Kidney (tissue), 13 donors: ENCODE measurements at regions not wholly inside any gene's neighbourhood (a gene's known extent, or its start where the extent isn't known, plus 50 kb on each side); places are given as distances from the start of the nearest gene placed in this dataset.

Source experiments
- DNase-seq, 5 donors: peaks; one replicate each; pipeline ENCODE4 v3.0.0-alpha.2; 2013 to 2020
- FAIRE-seq: peaks from 2 replicates; lab custom pipeline; 2012; peaks lifted over from hg19 to GRCh38; lab: Jason Lieb, UNC
- H3K27ac ChIP-seq, 2 donors: one replicate each; pipeline ENCODE4 v1.7.0; 2013; ENCODE audit warnings: low read depth in 2 of 2, low read length in 2 of 2, inconsistent platforms in 1 of 2
- H3K27me3 ChIP-seq: one replicate; pipeline ENCODE4 v1.7.1; 2013; ENCODE audit warnings: low read length, inconsistent platforms; ENCODE audit not compliant: control insufficient read depth, insufficient read depth
- H3K36me3 ChIP-seq, 3 donors: one replicate each; pipeline versions ENCODE4 v1.7.0 to v1.7.1; 2013; ENCODE audit warnings: low read length in 3 of 3, control low read depth in 1 of 3, inconsistent platforms in 1 of 3; ENCODE audit not compliant: insufficient read depth in 3 of 3, control insufficient read depth in 2 of 3
- H3K4me1 ChIP-seq, 3 donors: one replicate each; pipeline versions ENCODE4 v1.7.0 to v1.7.1; 2013; ENCODE audit warnings: low read length in 3 of 3, inconsistent platforms in 1 of 3, low read depth in 1 of 3; ENCODE audit not compliant: control insufficient read depth in 2 of 3, insufficient read depth in 2 of 3
- H3K4me3 ChIP-seq, 3 donors: one replicate each; pipeline versions ENCODE4 v1.7.0 to v1.8.1; 2013; ENCODE audit warnings: low read length in 3 of 3, control low read depth in 1 of 3, inconsistent platforms in 1 of 3
- H3K9ac ChIP-seq, 3 donors: one replicate each; pipeline versions ENCODE4 v1.7.0 to v1.7.1; 2013; ENCODE audit warnings: low read length in 3 of 3, control low read depth in 1 of 3, inconsistent platforms in 1 of 3
- H3K9me3 ChIP-seq, 3 donors: one replicate each; pipeline versions ENCODE4 v1.7.0 to v1.7.1; 2013; ENCODE audit warnings: low read length in 3 of 3, control low read depth in 1 of 3, inconsistent platforms in 1 of 3; ENCODE audit not compliant: control insufficient read depth in 2 of 3, insufficient read depth in 1 of 3
- intact Hi-C: fragments of 100-400 bp; cut with DNase I; formaldehyde crosslinking; loops from one replicate; pipeline ENCODE4 v1.11.1; 2022
- TF ChIP-seq, protein P1 (sequence below): IDR thresholded peaks from 3 replicates; pipeline ENCODE4 v1.5.1; 2012; ENCODE audit warnings: mild to moderate bottlenecking, moderate library complexity, borderline replicate concordance; ENCODE audit not compliant: insufficient read depth; ENCODE audit errors: extremely low read depth
- donor health status: control.
- donor health status: control.
- donor health status: control.
- donor health status: control.
- donor health status: control.
- donor health status: DM: yes; HTN: yes; CAD: no.
- donor health status: Normal renal cell carcinoma (clear cell type).

GRCh38 chr4:37737466-37737865, 51.3 kb upstream of the RELL1 start:
- FAIRE-seq (no peak), DNase-seq (no peak)
- TF ChIP-seq, protein P1, sequence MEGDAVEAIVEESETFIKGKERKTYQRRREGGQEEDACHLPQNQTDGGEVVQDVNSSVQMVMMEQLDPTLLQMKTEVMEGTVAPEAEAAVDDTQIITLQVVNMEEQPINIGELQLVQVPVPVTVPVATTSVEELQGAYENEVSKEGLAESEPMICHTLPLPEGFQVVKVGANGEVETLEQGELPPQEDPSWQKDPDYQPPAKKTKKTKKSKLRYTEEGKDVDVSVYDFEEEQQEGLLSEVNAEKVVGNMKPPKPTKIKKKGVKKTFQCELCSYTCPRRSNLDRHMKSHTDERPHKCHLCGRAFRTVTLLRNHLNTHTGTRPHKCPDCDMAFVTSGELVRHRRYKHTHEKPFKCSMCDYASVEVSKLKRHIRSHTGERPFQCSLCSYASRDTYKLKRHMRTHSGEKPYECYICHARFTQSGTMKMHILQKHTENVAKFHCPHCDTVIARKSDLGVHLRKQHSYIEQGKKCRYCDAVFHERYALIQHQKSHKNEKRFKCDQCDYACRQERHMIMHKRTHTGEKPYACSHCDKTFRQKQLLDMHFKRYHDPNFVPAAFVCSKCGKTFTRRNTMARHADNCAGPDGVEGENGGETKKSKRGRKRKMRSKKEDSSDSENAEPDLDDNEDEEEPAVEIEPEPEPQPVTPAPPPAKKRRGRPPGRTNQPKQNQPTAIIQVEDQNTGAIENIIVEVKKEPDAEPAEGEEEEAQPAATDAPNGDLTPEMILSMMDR: no peak
- no peaks in the 10 kb centered on the region for H3K36me3 ChIP-seq
- no peak overlapping the region for H3K4me3 ChIP-seq
- no peak overlapping the region for H3K9ac ChIP-seq
- H3K27me3 ChIP-seq: no peaks in the 10 kb centered on the region
- H3K4me1 ChIP-seq: no peaks in the 10 kb centered on the region
- no peak overlapping the region for H3K27ac ChIP-seq
- intact Hi-C loops: no loop called here
- H3K9me3 ChIP-seq: no peaks in the 10 kb centered on the region
